ENCODE measurements at regions not wholly inside any gene's neighbourhood (a gene's known extent, or its start where the extent isn't known, plus 50 kb on each side); places are given as distances from the start of the nearest gene placed in this dataset.

GRCh38 chr2:206368484-206368883, 74.8 kb upstream of the ADAM23 start:
- DNase-seq (ENCODE audit: low read depth, low spot score), result no peak
- H3K4me1 ChIP-seq (ENCODE audit: control insufficient read depth, extremely low read depth, insufficient read depth, low read length), result no peaks in the 10 kb centered on the region
- no peak overlapping the region for H3K4me3 ChIP-seq (ENCODE audit: control insufficient read depth in 2 of 3, extremely low read depth in 1 of 3, insufficient read depth in 2 of 3, low read depth in 1 of 3, low read length in 3 of 3)
- no peak overlapping the region for H3K27ac ChIP-seq (ENCODE audit: control insufficient read depth, insufficient read depth, low read length)
- H3K27me3 ChIP-seq (ENCODE audit: control insufficient read depth, extremely low read depth, insufficient read depth, low read length), result no peaks in the 10 kb centered on the region
- no peaks in the 10 kb centered on the region for H3K36me3 ChIP-seq (ENCODE audit: control insufficient read depth in 2 of 2, extremely low read depth in 1 of 2, insufficient read depth in 2 of 2, low read length in 2 of 2)
- H3K9ac ChIP-seq (ENCODE audit: control insufficient read depth, extremely low read depth, insufficient read depth, low read length), result no peak overlapping the region
- no peak overlapping the region for H2AFZ ChIP-seq (ENCODE audit: control insufficient read depth, low read length)
- no peaks in the 10 kb centered on the region for H3K9me1 ChIP-seq (ENCODE audit: control insufficient read depth, extremely low read depth, insufficient read depth, low read length)
- H4K20me1 ChIP-seq (ENCODE audit: control insufficient read depth, extremely low read depth, insufficient read depth, low read length), result no peaks in the 10 kb centered on the region
- no peak overlapping the region for H3K4me2 ChIP-seq (ENCODE audit: control insufficient read depth, extremely low read depth, insufficient read depth, low read depth, low read length)
- no peaks in the 10 kb centered on the region for H3K9me3 ChIP-seq (ENCODE audit: control insufficient read depth, low read depth, low read length)
- TF ChIP-seq EZH2 (IDR thresholded peaks at IDR 0.05; ENCODE audit: low read length) (no peak), CTCF (optimal IDR thresholded peaks at IDR 0.05 in 1 of 3, IDR thresholded peaks at IDR 0.05 in 1 of 3, conservative IDR thresholded peaks at IDR 0.05 in 1 of 3; ENCODE audit: extremely low read depth in 1 of 3, insufficient read depth in 2 of 3, low read length in 3 of 3) (no peak)
- no peak for FAIRE-seq
- no peaks in the 10 kb centered on the region for H3K79me2 ChIP-seq (ENCODE audit: control insufficient read depth, insufficient read depth, low read length)
- dilution Hi-C loops (cut with MboI; ENCODE audit: extremely low pct_ligation_motif_present, low sequenced_read_pairs), result no loop called here

- no peak for DNase-seq (ENCODE audit: low read depth, low spot score)
Measured at GRCh38 chr2:206368933-206369569, 74.3 kb upstream of the ADAM23 start.

More at GRCh38 chr2:206368933-206369569, 74.3 kb upstream of the ADAM23 start:
- H2AFZ ChIP-seq (ENCODE audit: control insufficient read depth, low read length), result no peak overlapping the region
- no peaks in the 10 kb centered on the region for H4K20me1 ChIP-seq (ENCODE audit: control insufficient read depth, extremely low read depth, insufficient read depth, low read length)
- H3K4me1 ChIP-seq (ENCODE audit: control insufficient read depth, extremely low read depth, insufficient read depth, low read length), result no peaks in the 10 kb centered on the region
- H3K4me3 ChIP-seq (ENCODE audit: control insufficient read depth in 2 of 3, extremely low read depth in 1 of 3, insufficient read depth in 2 of 3, low read depth in 1 of 3, low read length in 3 of 3), result no peak overlapping the region
- FAIRE-seq, result no peak
- H3K9me1 ChIP-seq (ENCODE audit: control insufficient read depth, extremely low read depth, insufficient read depth, low read length), result no peaks in the 10 kb centered on the region
- no peaks in the 10 kb centered on the region for H3K36me3 ChIP-seq (ENCODE audit: control insufficient read depth in 2 of 2, extremely low read depth in 1 of 2, insufficient read depth in 2 of 2, low read length in 2 of 2)
- no peaks in the 10 kb centered on the region for H3K27me3 ChIP-seq (ENCODE audit: control insufficient read depth, extremely low read depth, insufficient read depth, low read length)
- H3K9me3 ChIP-seq (ENCODE audit: control insufficient read depth, low read depth, low read length), result no peaks in the 10 kb centered on the region
- H3K4me2 ChIP-seq (ENCODE audit: control insufficient read depth, extremely low read depth, insufficient read depth, low read depth, low read length), result no peak overlapping the region
- dilution Hi-C loops (cut with MboI; ENCODE audit: extremely low pct_ligation_motif_present, low sequenced_read_pairs), result no loop called here
- no peak overlapping the region for H3K9ac ChIP-seq (ENCODE audit: control insufficient read depth, extremely low read depth, insufficient read depth, low read length)
- no peak overlapping the region for H3K27ac ChIP-seq (ENCODE audit: control insufficient read depth, insufficient read depth, low read length)
- TF ChIP-seq CTCF (optimal IDR thresholded peaks at IDR 0.05 in 1 of 3, IDR thresholded peaks at IDR 0.05 in 1 of 3, conservative IDR thresholded peaks at IDR 0.05 in 1 of 3; ENCODE audit: extremely low read depth in 1 of 3, insufficient read depth in 2 of 3, low read length in 3 of 3) (no peak), EZH2 (IDR thresholded peaks at IDR 0.05; ENCODE audit: low read length) (no peak)
- no peaks in the 10 kb centered on the region for H3K79me2 ChIP-seq (ENCODE audit: control insufficient read depth, insufficient read depth, low read length)

Measured in keratinocyte (primary cell).